ENCODE measurements at regions not wholly inside any gene's neighbourhood (a gene's known extent, or its start where the extent isn't known, plus 50 kb on each side); places are given as distances from the start of the nearest gene placed in this dataset.

- DNase-seq (ENCODE audit: low read depth in 2 of 2, low spot score in 1 of 2): no peak
Measured at GRCh38 chr9:84575705-84576104, 93.8 kb upstream of the NTRK2 start.

GRCh38 chr9:84583866-84584265, 85.7 kb upstream of the NTRK2 start:
- DNase-seq (ENCODE audit: low read depth in 2 of 2, low spot score in 1 of 2): no peak

- DNase-seq (ENCODE audit: low read depth in 2 of 2, low spot score in 1 of 2): no peak
Measured at GRCh38 chr9:84586662-84587061, 82.9 kb upstream of the NTRK2 start.

- no peak for DNase-seq (ENCODE audit: low read depth in 2 of 2, low spot score in 1 of 2)
Measured at GRCh38 chr9:84587153-84587552, 82.4 kb upstream of the NTRK2 start.

- no peak for DNase-seq (ENCODE audit: low read depth in 2 of 2, low spot score in 1 of 2)
Measured at GRCh38 chr9:84589542-84589941, 80.0 kb upstream of the NTRK2 start.

GRCh38 chr9:84590706-84591105, 78.8 kb upstream of the NTRK2 start:
- DNase-seq (ENCODE audit: low read depth in 2 of 2, low spot score in 1 of 2): no peak

- no peak for DNase-seq (ENCODE audit: low read depth in 2 of 2, low spot score in 1 of 2)
Measured at GRCh38 chr9:84592918-84593317, 76.6 kb upstream of the NTRK2 start.

GRCh38 chr9:84593352-84593751, 76.2 kb upstream of the NTRK2 start:
- DNase-seq (ENCODE audit: low read depth in 2 of 2, low spot score in 1 of 2): no peak

GRCh38 chr9:84597131-84597530, 72.4 kb upstream of the NTRK2 start:
- DNase-seq (ENCODE audit: low read depth in 2 of 2, low spot score in 1 of 2): no peak

- no peak for DNase-seq (ENCODE audit: low read depth in 2 of 2, low spot score in 1 of 2)
Measured at GRCh38 chr9:84598921-84599636, 70.5 kb upstream of the NTRK2 start.

GRCh38 chr9:84600739-84601138, 68.8 kb upstream of the NTRK2 start:
- DNase-seq (ENCODE audit: low read depth in 2 of 2, low spot score in 1 of 2): no peak

GRCh38 chr9:84604223-84604622, 65.3 kb upstream of the NTRK2 start:
- DNase-seq (ENCODE audit: low read depth in 2 of 2, low spot score in 1 of 2): no peak

GRCh38 chr9:84609779-84610178, 59.8 kb upstream of the NTRK2 start:
- DNase-seq (ENCODE audit: low read depth in 2 of 2, low spot score in 1 of 2): no peak

- DNase-seq (ENCODE audit: low read depth in 2 of 2, low spot score in 1 of 2): no peak
Measured at GRCh38 chr9:84613431-84613830, 56.1 kb upstream of the NTRK2 start.

- DNase-seq (ENCODE audit: low read depth in 2 of 2, low spot score in 1 of 2): no peak
Measured at GRCh38 chr9:84615544-84615943, 54.0 kb upstream of the NTRK2 start.

GRCh38 chr9:84617411-84618029, 52.0 kb upstream of the NTRK2 start:
- no peak for DNase-seq (ENCODE audit: low read depth in 2 of 2, low spot score in 1 of 2)
